Large intestine (tissue), 3 donors: ENCODE measurements at regions not wholly inside any gene's neighbourhood (a gene's known extent, or its start where the extent isn't known, plus 50 kb on each side); places are given as distances from the start of the nearest gene placed in this dataset.

Experiments used
- DNase-seq, 2 donors: peaks; one replicate each; pipeline versions ENCODE4 v3.0.0 to v3.0.0-alpha.2; 2013
- H3K27ac ChIP-seq: one replicate; pipeline ENCODE4 v1.5.1; 2013; ENCODE audit warnings: low read length
- H3K27me3 ChIP-seq: 2 replicates; pipeline ENCODE4 v1.6.1; 2013; ENCODE audit warnings: low read length; ENCODE audit not compliant: control insufficient read depth, insufficient read depth
- H3K36me3 ChIP-seq: 2 replicates; pipeline ENCODE4 v1.6.1; 2013; ENCODE audit warnings: low read length; ENCODE audit not compliant: control insufficient read depth, insufficient read depth
- H3K4me1 ChIP-seq: one replicate; pipeline ENCODE4 v1.6.1; 2013; ENCODE audit warnings: low read length; ENCODE audit not compliant: control insufficient read depth, insufficient read depth
- H3K4me3 ChIP-seq: one replicate; pipeline ENCODE4 v1.5.1; 2013; ENCODE audit warnings: low read length
- H3K9me3 ChIP-seq: one replicate; pipeline ENCODE4 v1.6.1; 2013; ENCODE audit warnings: mild to moderate bottlenecking, low read depth, low read length, moderate library complexity; ENCODE audit not compliant: control insufficient read depth
- WGBS: methylation state at CpG from one replicate; pipeline ENCODE4 v1.1.5; 2013; ENCODE audit warnings: low lambda C conversion rate; ENCODE audit not compliant: insufficient coverage; 5-methylcytosine and 5-hydroxymethylcytosine counted together

GRCh38 chr17:77873500-77874302 is 84.8 kb upstream of the TNRC6C start:
- Histone ChIP-seq H3K27ac (no peak overlapping the region), H3K36me3 (no peaks in the 10 kb centered on the region), H3K27me3 (peaks cover 27% of the 10 kb centered on the region), H3K4me1 (no peaks in the 10 kb centered on the region), H3K9me3 (peaks cover 3% of the 10 kb centered on the region), H3K4me3 (no peak overlapping the region)
- WGBS: no CpG with 5 or more reads among the region's 14 CpGs
- no peak for DNase-seq

GRCh38 chr17:77874303-77875050 is 84.0 kb upstream of the TNRC6C start:
- no CpG with 5 or more reads among the region's 14 CpGs for WGBS
- DNase-seq: no peak
- Histone ChIP-seq H3K27ac (no peak overlapping the region), H3K36me3 (no peaks in the 10 kb centered on the region), H3K27me3 (peaks cover 21% of the 10 kb centered on the region), H3K4me1 (no peaks in the 10 kb centered on the region), H3K4me3 (no peak overlapping the region), H3K9me3 (peaks cover 3% of the 10 kb centered on the region)

- Histone ChIP-seq H3K4me3 (no peak overlapping the region), H3K4me1 (no peaks in the 10 kb centered on the region), H3K9me3 (peaks cover 3% of the 10 kb centered on the region), H3K27me3 (peaks cover 20% of the 10 kb centered on the region), H3K36me3 (no peaks in the 10 kb centered on the region), H3K27ac (no peak overlapping the region)
- 100% methylated on average over 1 of the region's 5 CpGs for WGBS
- DNase-seq: no peak
These were observed 83.3 kb upstream of the TNRC6C start for GRCh38 chr17:77875051-77875780.

- no peak for DNase-seq
- Histone ChIP-seq H3K27me3 (peaks cover 26% of the 10 kb centered on the region), H3K27ac (no peak overlapping the region), H3K4me3 (no peak overlapping the region), H3K36me3 (no peaks in the 10 kb centered on the region), H3K9me3 (peaks cover 3% of the 10 kb centered on the region), H3K4me1 (no peaks in the 10 kb centered on the region)
- no CpG with 5 or more reads among the region's 2 CpGs for WGBS
These were observed 82.5 kb upstream of the TNRC6C start for GRCh38 chr17:77875881-77876509.

GRCh38 chr17:77877036-77877435 is 81.5 kb upstream of the TNRC6C start:
- H3K27ac ChIP-seq: no peak overlapping the region

GRCh38 chr17:77877646-77878355 is 80.7 kb upstream of the TNRC6C start:
- Histone ChIP-seq H3K4me1 (peaks cover 5% of the 10 kb centered on the region), H3K9me3 (peaks cover 3% of the 10 kb centered on the region), H3K27me3 (peaks cover 25% of the 10 kb centered on the region), H3K27ac (no peak overlapping the region), H3K4me3 (no peak overlapping the region), H3K36me3 (no peaks in the 10 kb centered on the region)
- WGBS: no CpG with 5 or more reads among the region's 13 CpGs
- no peak for DNase-seq

More at GRCh38 chr17:77877036-77877435, 81.5 kb upstream of the TNRC6C start:
- H3K36me3 ChIP-seq: no peaks in the 10 kb centered on the region
- H3K9me3 ChIP-seq: peaks cover 3% of the 10 kb centered on the region
- no peak overlapping the region for H3K4me3 ChIP-seq
- peaks cover 26% of the 10 kb centered on the region for H3K27me3 ChIP-seq
- WGBS: no CpG with 5 or more reads among the region's 3 CpGs
- no peak for DNase-seq
- H3K4me1 ChIP-seq: peaks cover 5% of the 10 kb centered on the region

- Histone ChIP-seq H3K27ac (no peak overlapping the region), H3K4me1 (peaks cover 5% of the 10 kb centered on the region), H3K9me3 (peaks cover 3% of the 10 kb centered on the region), H3K4me3 (no peak overlapping the region), H3K27me3 (peaks cover 37% of the 10 kb centered on the region), H3K36me3 (no peaks in the 10 kb centered on the region)
- DNase-seq: no peak
- WGBS: no CpG with 5 or more reads among the region's 13 CpGs
These were observed 79.1 kb upstream of the TNRC6C start for GRCh38 chr17:77879226-77879895.

GRCh38 chr17:77879896-77880280 is 78.6 kb upstream of the TNRC6C start:
- Histone ChIP-seq H3K4me3 (no peak overlapping the region), H3K36me3 (no peaks in the 10 kb centered on the region), H3K27ac (no peak overlapping the region), H3K27me3 (peaks cover 39% of the 10 kb centered on the region), H3K9me3 (peaks cover 3% of the 10 kb centered on the region), H3K4me1 (peaks cover 5% of the 10 kb centered on the region)
- DNase-seq: no peak
- WGBS: no CpG with 5 or more reads among the region's 9 CpGs

GRCh38 chr17:77880711-77881450 is 77.6 kb upstream of the TNRC6C start:
- Histone ChIP-seq H3K4me3 (no peak overlapping the region), H3K27me3 (peaks cover 39% of the 10 kb centered on the region), H3K27ac (no peak overlapping the region), H3K4me1 (peaks cover 5% of the 10 kb centered on the region), H3K36me3 (no peaks in the 10 kb centered on the region), H3K9me3 (peaks cover 3% of the 10 kb centered on the region)
- DNase-seq: no peak
- WGBS: no CpG with 5 or more reads among the region's 11 CpGs
